IMR-90 (cell line): ENCODE measurements at regions not wholly inside any gene's neighbourhood (a gene's known extent, or its start where the extent isn't known, plus 50 kb on each side); places are given as distances from the start of the nearest gene placed in this dataset.
"Not testable (repeated sequence)": the region's sequence is repeated elsewhere in the genome, so short reads cannot be mapped to it uniquely, and the experiment has no call there.

ENCODE experiments used
- ATAC-seq: fragments of 200-7000 bp; cut with Tn5 transposase; 2 replicates; pipeline ENCODE4 v1.9.1; 2020; ENCODE audit warnings: low read depth, mild to moderate bottlenecking, moderate library complexity
- BruUV-seq: library from RNA; stranded (reverse); fragments of 400-500 nt; replicated peaks from 2 replicates; lab custom pipeline; 2021; lab: Mats Ljungman, UMichigan
- CTCF ChIA-PET: fragments of 300-600 bp; formaldehyde crosslinking; extraction: SDS; loops from one replicate; lab custom pipeline; 2021; ENCODE audit warnings: antibody characterized with exemption; lab: Yijun Ruan, JAX
- POLR2A ChIA-PET: fragments of 300-600 bp; sonication (Branson Sonifier 250); formaldehyde crosslinking; loops from one replicate; lab custom pipeline; 2022; ENCODE audit warnings: antibody characterized with exemption; ENCODE audit not compliant: unreplicated experiment; lab: Charles Lee
- DNase-seq: peaks from one replicate; pipeline ENCODE4 v3.0.0; 2013
- H2AFZ ChIP-seq: replicated peaks from 2 replicates; pipeline ENCODE3; 2013; ENCODE audit warnings: low read length, mild to moderate bottlenecking; ENCODE audit not compliant: poor library complexity
- H2AK5ac ChIP-seq: 2 replicates; pipeline ENCODE4 v1.6.1; 2013; ENCODE audit warnings: low read depth, low read length, inconsistent platforms
- H2AK9ac ChIP-seq: replicated peaks from 2 replicates; pipeline ENCODE3; 2013; ENCODE audit warnings: mild to moderate bottlenecking, low read depth, low read length, moderate library complexity; ENCODE audit not compliant: poor library complexity
- H2BK120ac ChIP-seq: 2 replicates; pipeline ENCODE4 v1.6.1; 2013; ENCODE audit warnings: low read depth, low read length, inconsistent platforms
- H2BK15ac ChIP-seq: 3 replicates; pipeline ENCODE4 v1.6.1; 2013; ENCODE audit warnings: low read depth, low read length, inconsistent platforms
- H2BK20ac ChIP-seq: 2 replicates; pipeline ENCODE4 v1.6.1; 2013; ENCODE audit warnings: low read depth, mild to moderate bottlenecking, inconsistent platforms, low read length, moderate library complexity
- H2BK5ac ChIP-seq: 2 replicates; pipeline ENCODE4 v1.6.1; 2013; ENCODE audit warnings: mild to moderate bottlenecking, low read depth, low read length, inconsistent platforms; ENCODE audit not compliant: poor library complexity, severe bottlenecking
- H3K14ac ChIP-seq: replicated peaks from 2 replicates; pipeline ENCODE4 v1.6.1; 2013; ENCODE audit warnings: low read depth, low read length, inconsistent platforms
- H3K18ac ChIP-seq: 2 replicates; pipeline ENCODE4 v1.6.1; 2013; ENCODE audit warnings: low read depth, low read length, control low read depth
- H3K23ac ChIP-seq: 2 replicates; pipeline ENCODE4 v1.6.1; 2013; ENCODE audit warnings: low read depth, low read length, inconsistent platforms
- H3K27ac ChIP-seq: 2 replicates; pipeline ENCODE4 v1.5.1; 2013; ENCODE audit warnings: mild to moderate bottlenecking, control low read depth, low read length; ENCODE audit not compliant: insufficient read depth
- H3K27me3 ChIP-seq: 2 replicates; pipeline ENCODE4 v1.6.1; 2013; ENCODE audit warnings: low read length; ENCODE audit not compliant: control insufficient read depth, insufficient read depth
- H3K36me3 ChIP-seq: 2 replicates; pipeline ENCODE4 v1.6.1; 2013; ENCODE audit warnings: low read length, mixed read lengths; ENCODE audit not compliant: control insufficient read depth, insufficient read depth
- H3K4ac ChIP-seq: 2 replicates; pipeline ENCODE4 v1.6.1; 2013; ENCODE audit warnings: low read depth, low read length, inconsistent platforms
- H3K4me1 ChIP-seq: 2 replicates; pipeline ENCODE4 v1.6.1; 2013; ENCODE audit warnings: low read length, mixed read lengths; ENCODE audit not compliant: control insufficient read depth, insufficient read depth
- H3K4me2 ChIP-seq: 2 replicates; pipeline ENCODE4 v1.6.1; 2013; ENCODE audit warnings: low read depth, mild to moderate bottlenecking, control low read depth, low read length, moderate library complexity
- H3K4me3 ChIP-seq: 2 replicates; pipeline ENCODE4 v1.5.1; 2013; ENCODE audit warnings: low read depth, mild to moderate bottlenecking, control low read depth, low read length, moderate library complexity; ENCODE audit not compliant: insufficient read depth
- H3K56ac ChIP-seq: 2 replicates; pipeline ENCODE4 v1.6.1; 2013; ENCODE audit warnings: low read length, inconsistent platforms; ENCODE audit not compliant: insufficient read depth; ENCODE audit errors: extremely low read depth
- H3K79me1 ChIP-seq, 2 experiments: 2 replicates each; pipeline ENCODE4 v1.6.1; 2013; ENCODE audit warnings: low read length in 2 of 2, inconsistent platforms in 1 of 2, low read depth in 1 of 2
- H3K9ac ChIP-seq: 2 replicates; pipeline ENCODE4 v1.6.1; 2013; ENCODE audit warnings: low read depth, low read length, control low read depth
- H3K9me1 ChIP-seq: 2 replicates; pipeline ENCODE4 v1.6.1; 2013; ENCODE audit warnings: low read length, inconsistent platforms; ENCODE audit not compliant: insufficient read depth
- H3K9me3 ChIP-seq: 2 replicates; pipeline ENCODE4 v1.6.1; 2013; ENCODE audit warnings: low read length; ENCODE audit not compliant: control insufficient read depth, insufficient read depth
- H4K20me1 ChIP-seq: 2 replicates; pipeline ENCODE4 v1.6.1; 2013; ENCODE audit warnings: low read length, inconsistent platforms; ENCODE audit not compliant: insufficient read depth
- H4K5ac ChIP-seq: 2 replicates; pipeline ENCODE4 v1.6.1; 2013; ENCODE audit warnings: mild to moderate bottlenecking, low read depth, low read length, control low read depth
- H4K8ac ChIP-seq, 2 experiments: 2 replicates each; pipeline ENCODE4 v1.6.1; 2013; ENCODE audit warnings: low read depth in 2 of 2, low read length in 2 of 2, control low read depth in 1 of 2, inconsistent platforms in 1 of 2
- H4K91ac ChIP-seq: 2 replicates; pipeline ENCODE4 v1.6.1; 2013; ENCODE audit warnings: low read depth, low read length, inconsistent platforms; ENCODE audit not compliant: insufficient read depth
- WGBS, 2 experiments: methylation state at CpG; one replicate each; pipeline versions ENCODE4 v1.1.5 to v1.1.7; 2013; ENCODE audit warnings: missing lambda C conversion rate in 2 of 2; ENCODE audit not compliant: insufficient read length in 1 of 2; ENCODE audit errors: extremely low coverage in 2 of 2; 5-methylcytosine and 5-hydroxymethylcytosine counted together
- dilution Hi-C: fragments of 300-500 bp; cut with HindIII; formaldehyde crosslinking; loops from one replicate; pipeline ENCODE4 v1.14.3; 2018; ENCODE audit warnings: low sequenced_read_pairs; ENCODE audit not compliant: unreplicated experiment
- in situ Hi-C: fragments of 300-500 bp; cut with MboI; formaldehyde crosslinking; loops from 3 replicates; pipeline ENCODE4 v1.14.3; 2019; ENCODE audit warnings: low sequenced_read_pairs, inconsistent platforms, mixed read lengths
- intact Hi-C: fragments of 100-400 bp; cut with micrococcal nuclease; formaldehyde crosslinking; loops from 2 replicates; pipeline ENCODE4 v1.10.0; 2022

DNA sequence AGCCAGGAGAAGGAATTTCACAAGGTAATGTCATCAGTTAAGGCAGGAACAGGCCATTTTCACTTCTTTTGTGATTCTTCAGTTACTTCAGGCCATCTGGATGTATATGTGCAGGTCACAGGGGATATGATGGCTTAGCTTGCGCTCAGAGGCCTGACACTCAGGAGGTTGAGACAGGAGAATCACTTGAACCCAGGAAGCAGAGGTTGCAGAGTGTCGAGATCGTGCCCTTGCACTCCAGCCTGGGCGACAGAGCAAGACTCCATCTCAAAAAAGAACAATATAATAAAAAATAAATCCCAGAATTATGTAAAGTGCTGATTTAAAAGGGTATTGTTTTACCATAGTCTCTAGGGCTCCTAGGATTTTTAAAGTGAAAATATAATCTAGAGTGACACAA lies 235.9 kb upstream of the FAM240B start:
- H4K8ac ChIP-seq, H3K79me1 ChIP-seq, intact Hi-C loops, H3K27ac ChIP-seq, in situ Hi-C loops, BruUV-seq, H3K23ac ChIP-seq, H2BK120ac ChIP-seq, H2BK15ac ChIP-seq, H3K9me1 ChIP-seq, H3K4me2 ChIP-seq, H2AK9ac ChIP-seq, ATAC-seq, dilution Hi-C loops, CTCF ChIA-PET, H3K9ac ChIP-seq, H3K14ac ChIP-seq, H3K27me3 ChIP-seq, H4K91ac ChIP-seq, DNase-seq, H2AFZ ChIP-seq, H3K4me3 ChIP-seq, H2AK5ac ChIP-seq, H3K36me3 ChIP-seq, H3K18ac ChIP-seq, H3K4ac ChIP-seq, H3K4me1 ChIP-seq, H3K9me3 ChIP-seq, POLR2A ChIA-PET, H4K5ac ChIP-seq, H4K20me1 ChIP-seq, H2BK5ac ChIP-seq, H3K56ac ChIP-seq, H2BK20ac ChIP-seq: not testable (repeated sequence)
- no CpG with 5 or more reads among the region's 4 CpGs for WGBS, 2 experiments

DNA sequence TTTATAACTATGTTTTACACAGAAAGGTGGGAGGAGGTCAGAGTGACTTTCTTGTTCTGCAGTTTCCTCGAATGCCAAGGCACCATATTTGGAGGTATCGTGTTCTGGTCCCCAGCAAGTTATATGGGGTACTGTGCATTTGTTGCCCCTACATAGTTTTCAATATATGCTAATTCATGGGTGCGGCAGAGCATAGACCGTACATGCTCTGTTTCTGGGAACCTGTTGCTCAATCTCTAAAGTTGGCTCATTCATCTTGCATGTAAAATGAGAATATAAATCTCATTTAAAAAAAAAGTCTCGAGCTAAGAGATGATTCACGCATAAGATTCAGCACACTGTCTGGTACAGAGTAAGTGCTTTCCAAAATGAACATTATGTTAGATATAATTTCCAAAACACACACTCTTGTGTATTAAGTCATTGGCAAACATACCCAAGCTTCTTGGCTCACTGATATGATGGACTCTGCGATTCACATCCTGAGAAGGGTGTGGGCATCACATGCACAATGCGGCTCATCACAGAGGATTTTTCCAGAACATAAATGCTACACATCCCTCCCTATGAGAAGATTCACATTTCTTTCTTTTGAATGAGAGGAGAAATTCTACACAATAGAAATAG lies 232.9 kb upstream of the FAM240B start:
- H3K27ac ChIP-seq, H2BK5ac ChIP-seq, dilution Hi-C loops, H4K20me1 ChIP-seq, H3K36me3 ChIP-seq, H2BK20ac ChIP-seq, POLR2A ChIA-PET, H3K4me3 ChIP-seq, in situ Hi-C loops, H3K18ac ChIP-seq, H3K27me3 ChIP-seq, H3K4ac ChIP-seq, H3K79me1 ChIP-seq, H3K23ac ChIP-seq, H3K56ac ChIP-seq, H3K9me3 ChIP-seq, H3K4me2 ChIP-seq, BruUV-seq, H3K9me1 ChIP-seq, DNase-seq, H4K5ac ChIP-seq, H4K8ac ChIP-seq, intact Hi-C loops, H3K14ac ChIP-seq, H2AK5ac ChIP-seq, H2AK9ac ChIP-seq, H3K4me1 ChIP-seq, H2BK120ac ChIP-seq, H2BK15ac ChIP-seq, H2AFZ ChIP-seq, CTCF ChIA-PET, H4K91ac ChIP-seq, H3K9ac ChIP-seq, ATAC-seq: not testable (repeated sequence)
- WGBS, 2 experiments: no CpG with 5 or more reads among the region's 8 CpGs
